Esophagus squamous epithelium (tissue), 5 donors: ENCODE measurements at regions not wholly inside any gene's neighbourhood (a gene's known extent, or its start where the extent isn't known, plus 50 kb on each side); places are given as distances from the start of the nearest gene placed in this dataset.
A peak's percentile ranks its signal among the peaks of the same experiment; 100 is the strongest.

Experiments used
- DNase-seq: peaks from one replicate; lab custom pipeline; 2025; lab: John Stamatoyannopoulos, UW
- H3K27ac ChIP-seq, 4 donors: fragments of 200-600 bp; sonication (generic); one replicate each; pipeline ENCODE4 v1.5.1; 2016 to 2019; ENCODE audit warnings: mild to moderate bottlenecking in 1 of 4
- H3K27me3 ChIP-seq, 4 donors: fragments of 200-600 bp; sonication (generic); 1 replicate in 3 of 4; 2 replicates in 1 of 4; pipeline versions ENCODE4 v1.5.1 to v1.6.0; 2017 to 2021; ENCODE audit warnings: antibody characterized with exemption in 1 of 4
- H3K36me3 ChIP-seq, 3 donors: fragments of 200-600 bp; sonication (generic); one replicate each; pipeline ENCODE4 v1.5.1; 2016 to 2019
- H3K4me1 ChIP-seq, 3 donors: fragments of 200-600 bp; sonication (generic); one replicate each; pipeline ENCODE4 v1.5.1; 2017 to 2019
- H3K4me3 ChIP-seq, 4 donors: fragments of 200-600 bp; sonication (generic); 1 replicate in 3 of 4; 2 replicates in 1 of 4; pipeline ENCODE4 v1.5.1; 2016 to 2019; ENCODE audit warnings: mild to moderate bottlenecking in 2 of 4, moderate library complexity in 1 of 4
- H3K9me3 ChIP-seq, 3 donors: fragments of 200-600 bp; sonication (generic); one replicate each; pipeline ENCODE4 v1.5.1; 2016 to 2019
- CTCF ChIP-seq, 6 experiments: fragments of 450-650 bp in 4 of 6; fragments of 200-600 bp in 2 of 6; sonication (generic) in 2 of 6; IDR thresholded peaks; one replicate each; pipeline ENCODE4 v1.5.1; 2016 to 2019; ENCODE audit warnings: antibody characterized with exemption in 6 of 6, mild to moderate bottlenecking in 4 of 6, moderate library complexity in 4 of 6
- POLR2A ChIP-seq, 4 donors: fragments of 450-650 bp; IDR thresholded peaks; one replicate each; pipeline ENCODE4 v1.6.1; 2017; ENCODE audit warnings: antibody characterized with exemption in 4 of 4, mild to moderate bottlenecking in 4 of 4, moderate library complexity in 3 of 4
- WGBS, 2 donors: methylation state at CpG; one replicate each; pipeline ENCODE4 v1.1.5; 2018; 5-methylcytosine and 5-hydroxymethylcytosine counted together
- intact Hi-C: fragments of 100-400 bp; cut with DNase I; formaldehyde crosslinking; loops from one replicate; pipeline ENCODE4 v1.15.0; 2022
- donor health status: DM: yes; HTN: yes; CAD: no.

- H3K27ac ChIP-seq, result no peak overlapping the region
- intact Hi-C loops, result no loop called here
- TF ChIP-seq CTCF (IDR thresholded peaks at IDR 0.05) (no peak), POLR2A (IDR thresholded peaks at IDR 0.05) (no peak)
- WGBS, 2 donors, result 79 to 91% methylated on average over 3 to 6 of the region's 6 CpGs
- no peak overlapping the region for H3K4me3 ChIP-seq
- H3K4me1 ChIP-seq, result peaks cover 4 to 33% (median 11%) of the 10 kb centered on the region in 3 donors
- H3K27me3 ChIP-seq, result no peaks in the 10 kb centered on the region
- H3K9me3 ChIP-seq, result no peaks in the 10 kb centered on the region
- DNase-seq, result no peak
- H3K36me3 ChIP-seq, result no peaks in the 10 kb centered on the region
Observed at GRCh38 chr5:74255692-74256392, 384.7 kb downstream of the ENC1 start.

- no peak overlapping the region for H3K27ac ChIP-seq
- no peak for TF ChIP-seq POLR2A (IDR thresholded peaks at IDR 0.05)
- no peak for TF ChIP-seq CTCF (IDR thresholded peaks at IDR 0.05)
- WGBS, 2 donors, result 73 to 75% methylated on average over 1 of the region's 1 CpG
Observed at GRCh38 chr5:74254257-74254656, 386.3 kb downstream of the ENC1 start.

GRCh38 chr5:74252044-74252443 lies 388.5 kb downstream of the ENC1 start:
- Histone ChIP-seq H3K27me3 (no peaks in the 10 kb centered on the region), H3K27ac (peak overlapping the region in 3 of 4 donors; percentile 38 to 78 (median 67)), H3K4me3 (no peak overlapping the region), H3K9me3 (no peaks in the 10 kb centered on the region), H3K4me1 (peaks cover 2 to 21% (median 12%) of the 10 kb centered on the region in 3 donors), H3K36me3 (no peaks in the 10 kb centered on the region)
- TF ChIP-seq POLR2A (IDR thresholded peaks at IDR 0.05), result no peak
- TF ChIP-seq CTCF (IDR thresholded peaks at IDR 0.05), result no peak
- intact Hi-C loops, result no loop called here
- WGBS, 2 donors, result 33 to 53% methylated on average over 2 of the region's 2 CpGs
- DNase-seq, result no peak

More at GRCh38 chr5:74254257-74254656, 386.3 kb downstream of the ENC1 start:
- Histone ChIP-seq H3K4me1 (peaks cover 4 to 37% (median 12%) of the 10 kb centered on the region in 3 donors), H3K36me3 (no peaks in the 10 kb centered on the region), H3K27me3 (no peaks in the 10 kb centered on the region), H3K9me3 (no peaks in the 10 kb centered on the region), H3K4me3 (no peak overlapping the region)
- no peak for DNase-seq
- intact Hi-C loops, result no loop called here

- WGBS, 2 donors, result 39 to 42% methylated on average over 7 to 9 of the region's 9 CpGs
- Histone ChIP-seq H3K4me3 (no peak overlapping the region), H3K9me3 (no peaks in the 10 kb centered on the region), H3K36me3 (no peaks in the 10 kb centered on the region), H3K4me1 (peaks cover 0 to 15% (median 12%) of the 10 kb centered on the region in 3 donors), H3K27me3 (no peaks in the 10 kb centered on the region), H3K27ac (peak overlapping the region in 3 of 4 donors; percentile 38 to 80 (median 67))
- intact Hi-C loops, result no loop called here
- DNase-seq, result no peak
- TF ChIP-seq POLR2A (IDR thresholded peaks at IDR 0.05), result no peak
- no peak for TF ChIP-seq CTCF (IDR thresholded peaks at IDR 0.05)
Observed at GRCh38 chr5:74251141-74252035, 389.1 kb downstream of the ENC1 start.
